ENCODE measurements at regions not wholly inside any gene's neighbourhood (a gene's known extent, or its start where the extent isn't known, plus 50 kb on each side); places are given as distances from the start of the nearest gene placed in this dataset.

DNA sequence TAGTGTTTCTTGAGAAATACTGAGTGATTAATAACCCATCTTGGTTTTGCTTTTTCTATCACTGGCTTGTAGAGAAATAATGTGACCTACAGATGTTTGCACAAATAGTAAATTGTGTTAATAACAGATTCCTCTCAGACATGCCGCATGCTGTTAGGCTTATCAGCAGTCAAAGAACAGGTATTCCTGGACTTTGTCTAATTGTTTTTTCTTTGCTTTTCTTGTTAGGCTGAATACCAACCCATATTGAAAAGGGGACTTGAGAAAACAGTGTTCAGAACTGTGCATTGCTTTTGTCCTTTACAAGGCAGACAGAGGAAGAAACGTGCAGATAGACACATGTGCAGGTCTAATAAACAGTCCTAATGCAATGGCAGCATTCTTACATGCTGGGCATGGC is 51.0 kb upstream of the RARB start:
- Histone ChIP-seq H3K56ac (replicated peaks; ENCODE audit: insufficient read length, low read depth, low read length) (no peak overlapping the region), H3K79me1 (ENCODE audit: low read depth, low read length) (no peaks in the 10 kb centered on the region), H3K14ac (ENCODE audit: insufficient read length) (no peak overlapping the region), H3K9ac (replicated peaks in 1 of 4; ENCODE audit: extremely low read depth in 1 of 4, low read depth in 3 of 4, low read length in 3 of 4) (no peak overlapping the region), H3K18ac (ENCODE audit: extremely low read depth, low read length) (no peak overlapping the region), H3K79me2 (ENCODE audit: control insufficient read depth in 1 of 2, insufficient read depth in 2 of 2, low read length in 2 of 2) (no peaks in the 10 kb centered on the region), H2BK120ac (replicated peaks; ENCODE audit: low read depth, low read length) (no peak overlapping the region), H3K23me2 (ENCODE audit: low read depth, low read length) (no peaks in the 10 kb centered on the region), H4K5ac (ENCODE audit: insufficient read length, low read depth, low read length) (no peak overlapping the region), H2AFZ (ENCODE audit: low read length) (no peak overlapping the region), H3K4me2 (ENCODE audit: insufficient read depth in 1 of 2, low read depth in 2 of 2, low read length in 2 of 2) (no peak overlapping the region), H3K4ac (replicated peaks; ENCODE audit: insufficient read length, low read depth, low read length) (no peak overlapping the region), H3K23ac (ENCODE audit: insufficient read length) (no peak overlapping the region), H3K4me1 (replicated peaks in 1 of 4; ENCODE audit: control insufficient read depth in 3 of 4, insufficient read depth in 4 of 4, low read length in 3 of 4) (no peaks in the 10 kb centered on the region), H4K20me1 (replicated peaks in 1 of 2; ENCODE audit: control insufficient read depth in 1 of 2, insufficient read depth in 2 of 2, low read length in 2 of 2) (no peaks in the 10 kb centered on the region), H2BK15ac (ENCODE audit: low read length) (no peak overlapping the region), H3K4me3 (ENCODE audit: extremely low read depth in 1 of 4, insufficient read depth in 2 of 4, low read depth in 3 of 4, low read length in 4 of 4) (no peak overlapping the region), H3K27ac (ENCODE audit: low read depth, low read length) (no peak overlapping the region), H2BK5ac (ENCODE audit: low read depth, low read length) (no peak overlapping the region), H3K36me3 (ENCODE audit: control insufficient read depth in 2 of 4, insufficient read depth in 4 of 4, low read length in 3 of 4) (no peaks in the 10 kb centered on the region), H2BK20ac (ENCODE audit: low read length) (no peak overlapping the region), H2AK5ac (ENCODE audit: low read depth, low read length) (no peak overlapping the region), H4K91ac (replicated peaks; ENCODE audit: insufficient read length, low read length) (no peak overlapping the region), H4K8ac (ENCODE audit: extremely low read depth, insufficient read depth, low read length) (no peak overlapping the region), H2BK12ac (ENCODE audit: low read depth, low read length) (no peak overlapping the region), H3K9me3 (ENCODE audit: insufficient read depth in 2 of 2, low read depth in 1 of 2, low read length in 1 of 2) (no peaks in the 10 kb centered on the region; a peak in 1 of 4 replicates), H3K27me3 (replicated peaks in 1 of 4; ENCODE audit: control insufficient read depth in 3 of 4, extremely low read depth in 1 of 4, insufficient read depth in 3 of 4, low read length in 3 of 4) (no peaks in the 10 kb centered on the region)
- CTCF ChIA-PET (ENCODE audit: partially characterized antibody), result interaction anchor here (1.2 kb wide), 1 partner anchor 34 kb away, joined by 3 read pairs; no protein-coding TSS in a partner anchor
- WGBS, 2 experiments (ENCODE audit: extremely low coverage in 1 of 2, insufficient coverage in 1 of 2, insufficient read length in 1 of 2, insufficient replicate concordance in 2 of 2, low coverage in 1 of 2, low lambda C conversion rate in 2 of 2, missing lambda C conversion rate in 1 of 2), result 98% methylated on average over 2 of the region's 2 CpGs; no CpG with 5 or more reads in 1 of the 2 experiments
- POLR2A ChIA-PET (ENCODE audit: partially characterized antibody), result no interaction called here
- TF ChIP-seq, protein P1, sequence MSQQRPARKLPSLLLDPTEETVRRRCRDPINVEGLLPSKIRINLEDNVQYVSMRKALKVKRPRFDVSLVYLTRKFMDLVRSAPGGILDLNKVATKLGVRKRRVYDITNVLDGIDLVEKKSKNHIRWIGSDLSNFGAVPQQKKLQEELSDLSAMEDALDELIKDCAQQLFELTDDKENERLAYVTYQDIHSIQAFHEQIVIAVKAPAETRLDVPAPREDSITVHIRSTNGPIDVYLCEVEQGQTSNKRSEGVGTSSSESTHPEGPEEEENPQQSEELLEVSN (IDR thresholded peaks at IDR 0.05), result no peak
- TF ChIP-seq SIN3A (conservative IDR thresholded peaks at IDR 0.05 in 1 of 2, IDR thresholded peaks at IDR 0.05 in 1 of 2; ENCODE audit: low read depth in 1 of 2, low read length in 2 of 2) (no peak), BRCA1 (IDR thresholded peaks at IDR 0.05; ENCODE audit: low read depth, low read length) (no peak), SIRT6 (IDR thresholded peaks at IDR 0.05; ENCODE audit: low read length) (no peak), TCF12 (IDR thresholded peaks at IDR 0.05; ENCODE audit: low read depth, low read length) (no peak), HDAC2 (IDR thresholded peaks at IDR 0.05; ENCODE audit: borderline replicate concordance in 1 of 2, low read depth in 2 of 2, low read length in 2 of 2) (no peak), KDM4A (IDR thresholded peaks at IDR 0.05; ENCODE audit: low read depth, low read length, severe bottlenecking) (no peak), MAFK (IDR thresholded peaks at IDR 0.05; ENCODE audit: low read depth, low read length) (no peak), POU5F1 (IDR thresholded peaks at IDR 0.05; ENCODE audit: low read depth, low read length) (no peak)
- TF ChIP-seq, protein P2, sequence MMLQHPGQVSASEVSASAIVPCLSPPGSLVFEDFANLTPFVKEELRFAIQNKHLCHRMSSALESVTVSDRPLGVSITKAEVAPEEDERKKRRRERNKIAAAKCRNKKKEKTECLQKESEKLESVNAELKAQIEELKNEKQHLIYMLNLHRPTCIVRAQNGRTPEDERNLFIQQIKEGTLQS (IDR thresholded peaks at IDR 0.05; ENCODE audit: insufficient read depth, low read depth, low read length), result no peak
- FAIRE-seq (no peak), DNase-seq (ENCODE audit: low read depth in 1 of 2, low spot score in 2 of 2) (no peak)

All from H1 (cell line).